Gastrocnemius medialis (tissue), 4 donors: ENCODE measurements at regions not wholly inside any gene's neighbourhood (a gene's known extent, or its start where the extent isn't known, plus 50 kb on each side); places are given as distances from the start of the nearest gene placed in this dataset.

Experiments
- ATAC-seq, 2 donors: fragments of 150-250 bp; one replicate each; pipeline ENCODE4 v1.9.1; 2016
- DNase-seq, 2 donors: peaks; one replicate each; pipeline ENCODE4 v3.0.0-alpha.2; 2019
- H3K27ac ChIP-seq, 4 donors: fragments of 200-600 bp; sonication (generic); 1 replicate in 1 of 4; 2 replicates in 3 of 4; pipeline ENCODE4 v1.5.1; 2016 to 2018; ENCODE audit warnings: mild to moderate bottlenecking in 2 of 4, moderate library complexity in 1 of 4
- H3K27me3 ChIP-seq, 3 donors: fragments of 200-600 bp; sonication (generic) in 2 of 3; 1 replicate in 1 of 3; 2 replicates in 2 of 3; pipeline versions ENCODE4 v1.5.1 to v1.6.0; 2016 to 2019; ENCODE audit warnings: mild to moderate bottlenecking in 1 of 3, moderate library complexity in 1 of 3
- H3K36me3 ChIP-seq, 2 donors: fragments of 200-600 bp; sonication (generic) in 1 of 2; one replicate each; pipeline ENCODE4 v1.5.1; 2017 to 2018
- H3K4me1 ChIP-seq, 2 donors: fragments of 200-600 bp; sonication (generic) in 1 of 2; one replicate each; pipeline ENCODE4 v1.5.1; 2016 to 2017; ENCODE audit warnings: mild to moderate bottlenecking in 2 of 2
- H3K4me3 ChIP-seq, 4 donors: fragments of 200-600 bp; sonication (generic) in 3 of 4; 1 replicate in 1 of 4; 2 replicates in 3 of 4; pipeline ENCODE4 v1.5.1; 2016 to 2019; ENCODE audit warnings: mild to moderate bottlenecking in 2 of 4
- H3K9me3 ChIP-seq, 3 donors: fragments of 200-600 bp; sonication (generic) in 2 of 3; 1 replicate in 1 of 3; 2 replicates in 2 of 3; pipeline ENCODE4 v1.5.1; 2016 to 2019
- CTCF ChIP-seq, 5 experiments: fragments of 450-650 bp in 3 of 5; fragments of 200-600 bp in 2 of 5; sonication (generic) in 2 of 5; IDR thresholded peaks in 4 of 5; conservative IDR thresholded peaks in 1 of 5; 1 replicate in 4 of 5; 2 replicates in 1 of 5; pipeline ENCODE4 v1.5.1; 2016 to 2019; ENCODE audit warnings: antibody characterized with exemption in 5 of 5, mild to moderate bottlenecking in 3 of 5, moderate library complexity in 3 of 5
- POLR2A ChIP-seq, 2 donors: fragments of 450-650 bp; IDR thresholded peaks; one replicate each; pipeline ENCODE4 v1.6.1; 2017; ENCODE audit warnings: antibody characterized with exemption in 2 of 2, mild to moderate bottlenecking in 2 of 2, moderate library complexity in 2 of 2
- in situ Hi-C, 4 donors: fragments of 200-750 bp; cut with MboI; loops; one replicate each; pipeline versions ENCODE4 v1.15.0 to v1.8.0; 2017; ENCODE audit warnings: low sequenced_read_pairs in 4 of 4
- intact Hi-C: fragments of 100-400 bp; cut with DNase I; formaldehyde crosslinking; loops from one replicate; pipeline ENCODE4 v1.15.1; 2023; ENCODE audit warnings: low total_unique reads

- Histone ChIP-seq H3K4me1 (no peaks in the 10 kb centered on the region), H3K4me3 (no peak overlapping the region), H3K36me3 (no peaks in the 10 kb centered on the region), H3K27ac (no peak overlapping the region), H3K9me3 (no peaks in the 10 kb centered on the region), H3K27me3 (no peaks in the 10 kb centered on the region)
- intact Hi-C loops (no loop called here), in situ Hi-C loops (no loop called here)
- ATAC-seq, result no peak
- no peak for DNase-seq
- TF ChIP-seq POLR2A (IDR thresholded peaks at IDR 0.05), result no peak
- TF ChIP-seq CTCF (IDR thresholded peaks at IDR 0.05 in 4 of 5, conservative IDR thresholded peaks at IDR 0.05 in 1 of 5), result no peak
Observed at GRCh38 chr6:113530769-113531168, 326.4 kb upstream of the MARCKS start.

DNA sequence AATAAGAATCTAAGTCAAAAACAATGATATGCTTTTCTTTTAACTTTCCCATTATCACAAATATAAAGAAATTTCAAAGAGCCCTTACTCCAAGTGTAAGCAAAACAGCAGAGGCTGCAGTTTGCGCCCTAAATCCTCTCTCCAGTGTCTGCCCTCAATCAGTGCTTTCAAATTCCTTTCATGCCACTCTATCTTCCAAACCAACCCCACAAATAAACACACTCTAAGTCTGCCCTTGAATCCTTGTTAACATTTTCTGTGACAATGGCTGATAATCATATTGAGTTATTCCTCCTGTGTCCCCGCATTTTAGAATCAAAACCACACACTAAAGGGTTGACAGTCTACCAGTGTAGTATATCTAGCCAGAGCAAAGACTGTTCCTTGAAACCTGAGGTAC, 317.9 kb upstream of the MARCKS start:
- Histone ChIP-seq H3K27me3 (no peaks in the 10 kb centered on the region), H3K9me3 (no peaks in the 10 kb centered on the region), H3K4me1 (no peaks in the 10 kb centered on the region), H3K36me3 (no peaks in the 10 kb centered on the region), H3K27ac (no peak overlapping the region), H3K4me3 (no peak overlapping the region)
- intact Hi-C loops (no loop called here), in situ Hi-C loops (no loop called here)
- no peak for ATAC-seq
- TF ChIP-seq POLR2A (IDR thresholded peaks at IDR 0.05) (no peak), CTCF (IDR thresholded peaks at IDR 0.05 in 4 of 5, conservative IDR thresholded peaks at IDR 0.05 in 1 of 5) (no peak)
- no peak for DNase-seq

- ATAC-seq (no peak), DNase-seq (no peak)
- Histone ChIP-seq H3K36me3 (no peaks in the 10 kb centered on the region), H3K4me3 (no peak overlapping the region), H3K27me3 (no peaks in the 10 kb centered on the region), H3K27ac (no peak overlapping the region), H3K4me1 (no peaks in the 10 kb centered on the region), H3K9me3 (no peaks in the 10 kb centered on the region)
- in situ Hi-C loops, result no loop called here
- intact Hi-C loops, result no loop called here
- TF ChIP-seq POLR2A (IDR thresholded peaks at IDR 0.05) (no peak), CTCF (IDR thresholded peaks at IDR 0.05 in 4 of 5, conservative IDR thresholded peaks at IDR 0.05 in 1 of 5) (no peak)
Observed at GRCh38 chr6:113539623-113540022, 317.5 kb upstream of the MARCKS start.

GRCh38 chr6:113540466-113540865, 316.7 kb upstream of the MARCKS start:
- Histone ChIP-seq H3K4me3 (no peak overlapping the region), H3K4me1 (no peaks in the 10 kb centered on the region), H3K36me3 (no peaks in the 10 kb centered on the region), H3K27ac (no peak overlapping the region), H3K27me3 (no peaks in the 10 kb centered on the region), H3K9me3 (no peaks in the 10 kb centered on the region)
- intact Hi-C loops, result no loop called here
- ATAC-seq, result no peak
- TF ChIP-seq POLR2A (IDR thresholded peaks at IDR 0.05), result no peak
- in situ Hi-C loops, result no loop called here
- DNase-seq, result no peak

GRCh38 chr6:113551168-113551567, 306.0 kb upstream of the MARCKS start:
- Histone ChIP-seq H3K9me3 (no peaks in the 10 kb centered on the region), H3K27me3 (no peaks in the 10 kb centered on the region), H3K27ac (no peak overlapping the region), H3K36me3 (no peaks in the 10 kb centered on the region), H3K4me3 (no peak overlapping the region), H3K4me1 (no peaks in the 10 kb centered on the region)
- intact Hi-C loops, result no loop called here
- ATAC-seq (no peak), DNase-seq (no peak)
- in situ Hi-C loops, result no loop called here
- TF ChIP-seq CTCF (IDR thresholded peaks at IDR 0.05 in 4 of 5, conservative IDR thresholded peaks at IDR 0.05 in 1 of 5) (no peak), POLR2A (IDR thresholded peaks at IDR 0.05) (no peak)
